GM23338 (cell line): ENCODE measurements at regions not wholly inside any gene's neighbourhood (a gene's known extent, or its start where the extent isn't known, plus 50 kb on each side); places are given as distances from the start of the nearest gene placed in this dataset.
"Not testable (repeated sequence)": the region's sequence is repeated elsewhere in the genome, so short reads cannot be mapped to it uniquely, and the experiment has no call there.

Experiments
- CREB1 ChIP-seq: fragments of 250-450 bp; sonication (Bioruptor Pico); IDR thresholded peaks from 2 replicates; pipeline ENCODE4 v1.5.0; 2020; ENCODE audit warnings: low read depth, mild to moderate bottlenecking, moderate library complexity
- EZH2 ChIP-seq: fragments of 200-600 bp; sonication (generic); IDR thresholded peaks from one replicate; pipeline ENCODE4 v1.8.0; 2017; ENCODE audit warnings: antibody characterized with exemption, mild to moderate bottlenecking, low read depth; ENCODE audit not compliant: unreplicated experiment
- POLR2AphosphoS5 ChIP-seq: IDR thresholded peaks from 2 replicates; pipeline ENCODE4 v1.6.1; 2016; ENCODE audit warnings: antibody characterized with exemption, low read depth
- STAT1 ChIP-seq: IDR thresholded peaks from one replicate; pipeline ENCODE4 v1.6.1; 2016; ENCODE audit warnings: antibody characterized with exemption; ENCODE audit not compliant: unreplicated experiment
- TF ChIP-seq, protein P1 (sequence below), 2 experiments: fragments of 200-600 bp in 1 of 2; sonication (generic) in 1 of 2; conservative IDR thresholded peaks; 2 replicates each; pipeline versions ENCODE4 v1.5.1 to v1.6.1; 2016 to 2017; ENCODE audit warnings: antibody characterized with exemption in 2 of 2, low read depth in 2 of 2, mild to moderate bottlenecking in 2 of 2, moderate library complexity in 1 of 2

DNA sequence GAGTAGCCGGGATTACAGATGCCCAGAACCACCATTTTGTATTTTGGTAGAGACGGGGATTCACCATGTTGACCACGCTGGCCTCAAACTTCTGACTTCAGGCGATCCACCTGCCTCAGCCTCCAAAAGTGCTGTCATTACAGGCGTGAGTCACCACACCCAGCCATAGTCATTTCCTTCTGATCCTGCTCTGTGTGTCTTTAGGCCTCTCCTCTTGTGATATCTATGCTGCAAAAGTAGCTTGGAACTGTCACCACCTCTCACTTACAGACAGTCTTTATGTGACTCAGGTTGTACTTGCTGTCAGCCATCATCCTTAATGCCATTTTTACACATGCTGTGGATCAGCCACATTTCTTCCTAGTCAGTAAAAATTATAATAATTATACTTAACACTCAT, 286.3 kb downstream of the CDY2B start:
- not testable (repeated sequence) for TF ChIP-seq POLR2AphosphoS5; EZH2; STAT1; CREB1 (CRISPR knock-in tag)
- TF ChIP-seq, protein P1, sequence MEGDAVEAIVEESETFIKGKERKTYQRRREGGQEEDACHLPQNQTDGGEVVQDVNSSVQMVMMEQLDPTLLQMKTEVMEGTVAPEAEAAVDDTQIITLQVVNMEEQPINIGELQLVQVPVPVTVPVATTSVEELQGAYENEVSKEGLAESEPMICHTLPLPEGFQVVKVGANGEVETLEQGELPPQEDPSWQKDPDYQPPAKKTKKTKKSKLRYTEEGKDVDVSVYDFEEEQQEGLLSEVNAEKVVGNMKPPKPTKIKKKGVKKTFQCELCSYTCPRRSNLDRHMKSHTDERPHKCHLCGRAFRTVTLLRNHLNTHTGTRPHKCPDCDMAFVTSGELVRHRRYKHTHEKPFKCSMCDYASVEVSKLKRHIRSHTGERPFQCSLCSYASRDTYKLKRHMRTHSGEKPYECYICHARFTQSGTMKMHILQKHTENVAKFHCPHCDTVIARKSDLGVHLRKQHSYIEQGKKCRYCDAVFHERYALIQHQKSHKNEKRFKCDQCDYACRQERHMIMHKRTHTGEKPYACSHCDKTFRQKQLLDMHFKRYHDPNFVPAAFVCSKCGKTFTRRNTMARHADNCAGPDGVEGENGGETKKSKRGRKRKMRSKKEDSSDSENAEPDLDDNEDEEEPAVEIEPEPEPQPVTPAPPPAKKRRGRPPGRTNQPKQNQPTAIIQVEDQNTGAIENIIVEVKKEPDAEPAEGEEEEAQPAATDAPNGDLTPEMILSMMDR (conservative IDR thresholded peaks at IDR 0.05; ENCODE audit: low read depth in 2 of 2): not testable (repeated sequence)
